Uterus (tissue), 2 donors: ENCODE measurements at regions not wholly inside any gene's neighbourhood (a gene's known extent, or its start where the extent isn't known, plus 50 kb on each side); places are given as distances from the start of the nearest gene placed in this dataset.

Experiments used
- POLR2A ChIP-seq, 2 donors: fragments of 450-650 bp; IDR thresholded peaks; one replicate each; pipeline ENCODE4 v1.6.1; 2016; ENCODE audit warnings: antibody characterized with exemption in 2 of 2, mild to moderate bottlenecking in 1 of 2, moderate library complexity in 1 of 2
- TF ChIP-seq, protein P1 (sequence below), 4 experiments: fragments of 200-600 bp in 2 of 4; fragments of 450-650 bp in 2 of 4; sonication (generic) in 2 of 4; IDR thresholded peaks; one replicate each; pipeline ENCODE4 v1.5.1; 2016 to 2019; ENCODE audit warnings: antibody characterized with exemption in 4 of 4, mild to moderate bottlenecking in 2 of 4, moderate library complexity in 1 of 4

DNA sequence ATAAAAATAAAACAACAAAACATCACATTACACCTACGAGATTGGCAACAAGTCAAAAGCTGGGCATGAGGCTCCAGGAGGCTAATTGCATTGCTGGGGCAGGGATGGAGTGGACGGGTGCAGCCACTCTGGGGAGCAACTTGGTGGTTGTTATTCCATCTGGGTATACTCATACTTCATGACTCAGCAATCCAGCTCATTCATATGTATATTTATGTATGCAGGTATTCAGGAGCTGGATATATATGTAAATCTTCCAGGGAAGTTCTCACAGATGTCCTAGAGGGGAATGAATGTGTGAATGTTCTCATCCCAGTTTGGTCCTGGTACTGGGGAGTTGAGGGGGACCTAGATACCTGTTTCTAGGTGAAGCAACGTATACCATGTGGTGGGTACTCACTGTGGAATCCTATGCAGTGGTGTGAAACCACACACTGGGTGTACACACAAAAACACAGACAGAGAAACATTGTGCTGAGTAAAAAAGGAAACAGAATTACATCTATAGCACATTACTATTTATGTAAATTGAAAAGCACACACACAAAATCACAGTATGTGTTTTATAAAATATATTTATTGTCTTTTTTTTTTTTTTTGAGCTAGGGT is 79.7 kb upstream of the RAB4A start:
- TF ChIP-seq, protein P1, sequence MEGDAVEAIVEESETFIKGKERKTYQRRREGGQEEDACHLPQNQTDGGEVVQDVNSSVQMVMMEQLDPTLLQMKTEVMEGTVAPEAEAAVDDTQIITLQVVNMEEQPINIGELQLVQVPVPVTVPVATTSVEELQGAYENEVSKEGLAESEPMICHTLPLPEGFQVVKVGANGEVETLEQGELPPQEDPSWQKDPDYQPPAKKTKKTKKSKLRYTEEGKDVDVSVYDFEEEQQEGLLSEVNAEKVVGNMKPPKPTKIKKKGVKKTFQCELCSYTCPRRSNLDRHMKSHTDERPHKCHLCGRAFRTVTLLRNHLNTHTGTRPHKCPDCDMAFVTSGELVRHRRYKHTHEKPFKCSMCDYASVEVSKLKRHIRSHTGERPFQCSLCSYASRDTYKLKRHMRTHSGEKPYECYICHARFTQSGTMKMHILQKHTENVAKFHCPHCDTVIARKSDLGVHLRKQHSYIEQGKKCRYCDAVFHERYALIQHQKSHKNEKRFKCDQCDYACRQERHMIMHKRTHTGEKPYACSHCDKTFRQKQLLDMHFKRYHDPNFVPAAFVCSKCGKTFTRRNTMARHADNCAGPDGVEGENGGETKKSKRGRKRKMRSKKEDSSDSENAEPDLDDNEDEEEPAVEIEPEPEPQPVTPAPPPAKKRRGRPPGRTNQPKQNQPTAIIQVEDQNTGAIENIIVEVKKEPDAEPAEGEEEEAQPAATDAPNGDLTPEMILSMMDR (IDR thresholded peaks at IDR 0.05) = no peak
- TF ChIP-seq POLR2A (IDR thresholded peaks at IDR 0.05) = no peak
